Kasumi-1 (cell line): ENCODE measurements at regions not wholly inside any gene's neighbourhood (a gene's known extent, or its start where the extent isn't known, plus 50 kb on each side); places are given as distances from the start of the nearest gene placed in this dataset.
"Not testable (repeated sequence)": the region's sequence is repeated elsewhere in the genome, so short reads cannot be mapped to it uniquely, and the experiment has no call there.

Experiments
- DNase-seq, 2 experiments: peaks; one replicate each; lab custom pipeline; 2025; lab: John Stamatoyannopoulos, UW

- no peak for DNase-seq
Measured at GRCh38 chr3:197407053-197407452, 108.6 kb upstream of the DLG1 start.

- DNase-seq: no peak
Measured at GRCh38 chr3:197406266-197406665, 107.9 kb upstream of the DLG1 start.

GRCh38 chr3:197404754-197405153 lies 106.3 kb upstream of the DLG1 start:
- no peak for DNase-seq

- no peak for DNase-seq
Measured at GRCh38 chr3:197404030-197404429, 105.6 kb upstream of the DLG1 start.

GRCh38 chr3:197402401-197402800 lies 104.0 kb upstream of the DLG1 start:
- DNase-seq: not testable (repeated sequence)

- DNase-seq: no peak
Measured at GRCh38 chr3:197399486-197399885, 101.1 kb upstream of the DLG1 start.

GRCh38 chr3:197398286-197398878 lies 100.0 kb upstream of the DLG1 start:
- DNase-seq: no peak

GRCh38 chr3:197397838-197398237 lies 99.4 kb upstream of the DLG1 start:
- DNase-seq: no peak

GRCh38 chr3:197394464-197395321 lies 96.3 kb upstream of the DLG1 start:
- no peak for DNase-seq

- DNase-seq: not testable (repeated sequence)
Measured at GRCh38 chr3:197394126-197394463, 95.7 kb upstream of the DLG1 start.

- DNase-seq: no peak
Measured at GRCh38 chr3:197393711-197394110, 95.3 kb upstream of the DLG1 start.

- DNase-seq: no peak
Measured at GRCh38 chr3:197392961-197393360, 94.5 kb upstream of the DLG1 start.

- DNase-seq: no peak
Measured at GRCh38 chr3:197381371-197381770, 83.0 kb upstream of the DLG1 start.

GRCh38 chr3:197380786-197381185 lies 82.4 kb upstream of the DLG1 start:
- DNase-seq: no peak

- DNase-seq: no peak
Measured at GRCh38 chr3:197378985-197379718, 80.7 kb upstream of the DLG1 start.

- no peak for DNase-seq
Measured at GRCh38 chr3:197376735-197377555, 78.5 kb upstream of the DLG1 start.

- no peak for DNase-seq
Measured at GRCh38 chr3:197376020-197376419, 77.6 kb upstream of the DLG1 start.

GRCh38 chr3:197375001-197375441 lies 76.6 kb upstream of the DLG1 start:
- DNase-seq: no peak

- no peak for DNase-seq
Measured at GRCh38 chr3:197373096-197373495, 74.7 kb upstream of the DLG1 start.

GRCh38 chr3:197372047-197372661 lies 73.7 kb upstream of the DLG1 start:
- no peak for DNase-seq

- no peak for DNase-seq
Measured at GRCh38 chr3:197371591-197372046, 73.2 kb upstream of the DLG1 start.

- no peak for DNase-seq
Measured at GRCh38 chr3:197369545-197369944, 71.1 kb upstream of the DLG1 start.
